Karpas-422 (cell line): ENCODE measurements at regions not wholly inside any gene's neighbourhood (a gene's known extent, or its start where the extent isn't known, plus 50 kb on each side); places are given as distances from the start of the nearest gene placed in this dataset.

Experiments used
- DNase-seq: peaks from one replicate; pipeline ENCODE4 v3.0.0-alpha.2; 2015
- H2AFZ ChIP-seq: fragments of 200-600 bp; sonication (generic); 2 replicates; pipeline ENCODE4 v1.6.1; 2014; ENCODE audit warnings: antibody characterized with exemption, low read length, mixed read lengths
- H3K27ac ChIP-seq: fragments of 200-600 bp; sonication (generic); 2 replicates; pipeline ENCODE4 v1.5.1; 2014; ENCODE audit warnings: mild to moderate bottlenecking, low read length, moderate library complexity
- H3K27me3 ChIP-seq: fragments of 200-600 bp; sonication (generic); 2 replicates; pipeline ENCODE4 v1.6.1; 2014; ENCODE audit warnings: low read length, mixed read lengths
- H3K36me3 ChIP-seq: fragments of 200-600 bp; sonication (generic); 2 replicates; pipeline ENCODE4 v1.6.1; 2014; ENCODE audit warnings: low read length, mixed read lengths; ENCODE audit not compliant: insufficient read depth
- H3K4me1 ChIP-seq: fragments of 200-600 bp; sonication (generic); 2 replicates; pipeline ENCODE4 v1.6.1; 2014; ENCODE audit warnings: mild to moderate bottlenecking, low read length, mixed read lengths
- H3K4me2 ChIP-seq: fragments of 200-600 bp; sonication (generic); 2 replicates; pipeline ENCODE4 v1.6.1; 2014; ENCODE audit warnings: low read length, low read depth, mild to moderate bottlenecking; ENCODE audit not compliant: poor library complexity, severe bottlenecking
- H3K4me3 ChIP-seq: fragments of 200-600 bp; sonication (generic); 2 replicates; pipeline ENCODE4 v1.5.1; 2014; ENCODE audit warnings: mild to moderate bottlenecking, antibody characterized with exemption, low read length, mixed read lengths
- H3K79me2 ChIP-seq: fragments of 200-600 bp; sonication (generic); 2 replicates; pipeline ENCODE4 v1.6.1; 2014; ENCODE audit warnings: mild to moderate bottlenecking, low read length, mixed read lengths
- H3K9ac ChIP-seq: fragments of 200-600 bp; sonication (generic); 2 replicates; pipeline ENCODE4 v1.6.0; 2014; ENCODE audit warnings: low read length
- H3K9me2 ChIP-seq: fragments of 200-600 bp; sonication (generic), shearing (Covaris generic); replicated peaks from 2 replicates; pipeline ENCODE4 v1.6.0; 2014; ENCODE audit warnings: mild to moderate bottlenecking, low read length, moderate library complexity; ENCODE audit not compliant: insufficient read depth
- H3K9me3 ChIP-seq: fragments of 300-700, 200-600 bp; sonication (generic); 2 replicates; pipeline ENCODE4 v1.6.1; 2014; ENCODE audit warnings: low read length, mixed read lengths
- H4K20me1 ChIP-seq: fragments of 200-600 bp; sonication (generic); 2 replicates; pipeline ENCODE4 v1.6.1; 2014; ENCODE audit warnings: mild to moderate bottlenecking, antibody characterized with exemption, low read length, low read depth; ENCODE audit not compliant: insufficient read depth

DNA sequence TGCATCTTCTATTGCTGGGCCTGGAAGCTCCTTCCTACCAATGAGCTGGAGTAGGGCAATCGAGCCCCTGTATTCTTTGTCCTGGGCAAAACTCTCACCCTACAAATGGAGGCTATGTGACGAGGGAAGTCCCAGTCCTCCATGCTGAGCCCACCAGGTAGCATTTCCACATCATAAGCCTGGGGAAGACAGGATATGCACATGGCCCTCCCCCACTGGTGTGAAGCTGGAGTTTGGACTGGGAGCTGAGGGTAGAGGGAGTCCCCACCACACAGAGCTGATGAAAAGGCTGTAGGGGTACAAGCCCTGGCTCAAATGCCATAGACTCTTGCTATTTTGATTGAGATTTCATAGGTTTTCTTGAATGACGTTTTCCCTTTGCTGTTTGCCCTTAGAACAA lies 99.5 kb upstream of the FOXC1 start:
- no peak overlapping the region for H3K4me3 ChIP-seq
- H2AFZ ChIP-seq, result no peak overlapping the region
- H3K9me3 ChIP-seq, result no peaks in the 10 kb centered on the region
- no peaks in the 10 kb centered on the region for H3K36me3 ChIP-seq
- no peaks in the 10 kb centered on the region for H3K9me2 ChIP-seq
- no peak overlapping the region for H3K4me2 ChIP-seq
- H3K27ac ChIP-seq, result no peak overlapping the region
- DNase-seq, result no peak
- H3K27me3 ChIP-seq, result no peaks in the 10 kb centered on the region
- no peaks in the 10 kb centered on the region for H3K4me1 ChIP-seq
- no peaks in the 10 kb centered on the region for H3K79me2 ChIP-seq
- no peaks in the 10 kb centered on the region for H4K20me1 ChIP-seq
- H3K9ac ChIP-seq, result no peak overlapping the region

DNA sequence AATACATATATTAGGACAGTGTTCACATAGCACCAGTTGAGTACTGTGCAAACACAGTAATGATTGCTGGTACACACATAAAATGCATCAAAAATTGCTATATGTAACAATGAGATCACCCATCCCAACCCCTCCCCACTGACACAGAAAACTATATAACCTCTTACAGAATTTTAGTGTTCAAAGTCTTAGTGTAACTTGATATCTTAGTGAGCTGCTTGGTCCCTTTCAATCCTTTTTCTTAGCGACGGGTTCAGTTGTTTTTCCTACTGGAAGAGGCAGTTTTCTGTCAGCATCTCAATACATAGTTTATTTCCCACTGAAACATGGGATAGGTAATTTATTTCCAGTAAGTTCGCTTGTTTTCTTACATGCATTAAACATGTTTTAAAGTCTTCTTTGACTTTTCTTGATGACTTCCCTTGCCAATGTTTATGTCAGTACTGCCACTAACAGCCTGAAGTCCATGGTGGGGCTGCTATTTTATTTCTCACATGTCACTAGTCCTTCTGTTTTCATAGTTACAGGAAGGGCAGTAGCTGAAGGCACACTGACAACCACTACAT lies 96.4 kb upstream of the FOXC1 start:
- Histone ChIP-seq H3K27ac (no peak overlapping the region), H2AFZ (no peak overlapping the region), H3K4me3 (no peak overlapping the region), H3K79me2 (no peaks in the 10 kb centered on the region), H3K9me3 (no peaks in the 10 kb centered on the region), H3K27me3 (no peaks in the 10 kb centered on the region), H3K4me1 (no peaks in the 10 kb centered on the region), H3K9ac (no peak overlapping the region), H3K4me2 (no peak overlapping the region), H4K20me1 (no peaks in the 10 kb centered on the region), H3K9me2 (no peaks in the 10 kb centered on the region), H3K36me3 (no peaks in the 10 kb centered on the region)
- DNase-seq, result no peak

- no peaks in the 10 kb centered on the region for H3K9me3 ChIP-seq
- H3K27me3 ChIP-seq, result no peaks in the 10 kb centered on the region
- DNase-seq, result no peak
- no peaks in the 10 kb centered on the region for H3K9me2 ChIP-seq
- H3K36me3 ChIP-seq, result no peaks in the 10 kb centered on the region
- H3K27ac ChIP-seq, result no peak overlapping the region
- H4K20me1 ChIP-seq, result no peaks in the 10 kb centered on the region
- H3K4me2 ChIP-seq, result no peak overlapping the region
- no peak overlapping the region for H2AFZ ChIP-seq
- H3K79me2 ChIP-seq, result no peaks in the 10 kb centered on the region
- H3K4me1 ChIP-seq, result no peaks in the 10 kb centered on the region
- no peak overlapping the region for H3K9ac ChIP-seq
- H3K4me3 ChIP-seq, result no peak overlapping the region
Measured at GRCh38 chr6:1514078-1514477, 95.6 kb upstream of the FOXC1 start.

DNA sequence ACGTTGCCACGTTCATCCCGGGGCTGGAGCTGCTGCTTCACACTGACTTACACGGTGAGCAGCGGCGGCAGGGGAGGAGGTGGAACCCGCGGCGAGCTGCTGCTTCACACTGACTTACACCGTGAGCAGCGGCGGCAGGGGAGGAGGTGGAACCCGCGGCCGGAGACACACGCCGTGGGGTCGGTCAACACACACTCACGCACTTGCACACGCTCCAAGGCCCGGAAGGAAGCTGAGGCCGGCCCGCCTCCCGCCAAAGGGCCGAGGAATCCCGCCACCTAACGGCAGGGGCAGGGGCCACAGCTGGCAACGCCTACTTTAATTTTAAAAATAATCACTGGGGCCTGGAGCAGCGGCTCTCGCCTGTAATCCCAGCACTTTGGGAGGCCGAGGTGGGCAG lies 94.4 kb upstream of the FOXC1 start:
- H3K4me2 ChIP-seq, result no peak overlapping the region
- no peak overlapping the region for H3K27ac ChIP-seq
- H3K9ac ChIP-seq, result no peak overlapping the region
- H3K79me2 ChIP-seq, result no peaks in the 10 kb centered on the region
- no peaks in the 10 kb centered on the region for H3K9me3 ChIP-seq
- no peak for DNase-seq
- H4K20me1 ChIP-seq, result no peaks in the 10 kb centered on the region
- H2AFZ ChIP-seq, result no peak overlapping the region
- no peaks in the 10 kb centered on the region for H3K27me3 ChIP-seq
- no peaks in the 10 kb centered on the region for H3K36me3 ChIP-seq
- H3K4me3 ChIP-seq, result no peak overlapping the region
- H3K9me2 ChIP-seq, result no peaks in the 10 kb centered on the region
- no peaks in the 10 kb centered on the region for H3K4me1 ChIP-seq

- H3K4me1 ChIP-seq, result no peaks in the 10 kb centered on the region
- no peaks in the 10 kb centered on the region for H3K79me2 ChIP-seq
- H3K9ac ChIP-seq, result no peak overlapping the region
- H3K4me2 ChIP-seq, result no peak overlapping the region
- DNase-seq, result no peak
- H2AFZ ChIP-seq, result no peak overlapping the region
- no peak overlapping the region for H3K27ac ChIP-seq
- H3K9me3 ChIP-seq, result no peaks in the 10 kb centered on the region
- no peaks in the 10 kb centered on the region for H4K20me1 ChIP-seq
- H3K9me2 ChIP-seq, result no peaks in the 10 kb centered on the region
- H3K27me3 ChIP-seq, result no peaks in the 10 kb centered on the region
- no peak overlapping the region for H3K4me3 ChIP-seq
- no peaks in the 10 kb centered on the region for H3K36me3 ChIP-seq
Measured at GRCh38 chr6:1515781-1516180, 93.9 kb upstream of the FOXC1 start.

DNA sequence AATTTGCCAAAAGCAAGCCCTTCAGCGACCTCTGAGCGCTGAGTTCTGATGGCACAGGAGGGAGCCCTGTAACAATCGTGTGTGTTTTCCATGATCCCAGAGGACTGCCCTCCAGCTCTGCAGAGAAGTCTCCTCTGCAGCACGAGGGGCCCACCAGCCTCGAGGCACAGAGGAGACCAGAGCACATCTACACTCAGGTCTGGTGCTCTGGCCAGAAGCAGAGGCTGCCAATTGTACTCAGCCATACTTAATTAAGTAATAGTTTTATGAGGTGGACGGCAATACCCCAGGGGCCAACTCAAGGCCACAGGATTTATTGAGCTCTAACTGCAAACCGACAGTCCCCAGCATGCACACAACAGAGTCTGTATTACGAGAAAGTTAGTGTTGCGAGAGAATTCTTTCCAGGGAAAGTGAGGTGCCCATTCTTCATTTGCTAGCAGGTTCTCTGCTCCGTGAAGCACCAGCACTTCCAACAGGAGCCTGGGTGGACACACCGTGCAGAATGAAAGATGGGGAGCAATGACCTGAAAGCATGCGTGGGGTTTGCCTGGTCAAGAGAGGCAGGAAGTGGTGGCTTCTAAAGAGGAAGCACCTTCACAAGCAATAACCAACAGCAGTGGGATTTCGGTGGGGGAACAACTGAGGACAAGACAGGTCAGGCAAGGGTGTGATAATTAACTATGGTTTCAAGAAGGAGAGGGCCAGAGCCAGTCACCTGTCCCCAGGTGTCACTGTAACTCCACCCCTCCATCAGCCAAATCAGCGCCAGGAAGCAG lies 92.8 kb upstream of the FOXC1 start:
- H3K27ac ChIP-seq, result no peak overlapping the region
- H3K9ac ChIP-seq, result no peak overlapping the region
- no peaks in the 10 kb centered on the region for H3K27me3 ChIP-seq
- H3K79me2 ChIP-seq, result no peaks in the 10 kb centered on the region
- no peaks in the 10 kb centered on the region for H3K36me3 ChIP-seq
- H3K9me2 ChIP-seq, result no peaks in the 10 kb centered on the region
- no peak for DNase-seq
- H2AFZ ChIP-seq, result no peak overlapping the region
- no peaks in the 10 kb centered on the region for H3K4me1 ChIP-seq
- H4K20me1 ChIP-seq, result no peaks in the 10 kb centered on the region
- H3K4me2 ChIP-seq, result no peak overlapping the region
- no peaks in the 10 kb centered on the region for H3K9me3 ChIP-seq
- H3K4me3 ChIP-seq, result no peak overlapping the region

GRCh38 chr6:1518855-1519254 lies 90.9 kb upstream of the FOXC1 start:
- DNase-seq, result no peak
- no peak overlapping the region for H3K9ac ChIP-seq
- H3K9me3 ChIP-seq, result no peaks in the 10 kb centered on the region
- H3K27ac ChIP-seq, result no peak overlapping the region
- H3K27me3 ChIP-seq, result no peaks in the 10 kb centered on the region
- H3K9me2 ChIP-seq, result no peaks in the 10 kb centered on the region
- no peaks in the 10 kb centered on the region for H4K20me1 ChIP-seq
- no peak overlapping the region for H3K4me3 ChIP-seq
- no peaks in the 10 kb centered on the region for H3K79me2 ChIP-seq
- H3K36me3 ChIP-seq, result no peaks in the 10 kb centered on the region
- H2AFZ ChIP-seq, result no peak overlapping the region
- H3K4me2 ChIP-seq, result no peak overlapping the region
- no peaks in the 10 kb centered on the region for H3K4me1 ChIP-seq

- Histone ChIP-seq H3K4me2 (no peak overlapping the region), H3K9me2 (no peaks in the 10 kb centered on the region), H3K36me3 (no peaks in the 10 kb centered on the region), H3K4me3 (no peak overlapping the region), H3K79me2 (no peaks in the 10 kb centered on the region), H4K20me1 (no peaks in the 10 kb centered on the region), H2AFZ (no peak overlapping the region), H3K27ac (no peak overlapping the region), H3K9me3 (no peaks in the 10 kb centered on the region), H3K9ac (no peak overlapping the region), H3K4me1 (no peaks in the 10 kb centered on the region), H3K27me3 (no peaks in the 10 kb centered on the region)
- DNase-seq, result no peak
Measured at GRCh38 chr6:1519597-1519996, 90.1 kb upstream of the FOXC1 start.
